OCI-LY7 (cell line): ENCODE measurements at regions not wholly inside any gene's neighbourhood (a gene's known extent, or its start where the extent isn't known, plus 50 kb on each side); places are given as distances from the start of the nearest gene placed in this dataset.

Experiments
- BruUV-seq: library from RNA; stranded (reverse); fragments of 400-500 nt; replicated peaks from 2 replicates; lab custom pipeline; 2021; lab: Mats Ljungman, UMichigan
- CTCF ChIA-PET: fragments of 300-600 bp; sonication (Branson Sonifier 250); formaldehyde crosslinking; loops from one replicate; lab custom pipeline; 2022; ENCODE audit warnings: antibody characterized with exemption; ENCODE audit not compliant: unreplicated experiment; lab: Charles Lee
- POLR2A ChIA-PET: fragments of 300-600 bp; sonication (Branson Sonifier 250); formaldehyde crosslinking; loops from one replicate; lab custom pipeline; 2022; ENCODE audit warnings: antibody characterized with exemption; lab: Charles Lee
- DNase-seq: peaks from one replicate; pipeline ENCODE4 v3.0.0-alpha.2; 2015; ENCODE audit warnings: low spot score
- H2AFZ ChIP-seq: fragments of 200-600 bp; sonication (generic), shearing (Covaris generic); 2 replicates; pipeline ENCODE4 v1.6.1; 2014; ENCODE audit warnings: mild to moderate bottlenecking, antibody characterized with exemption, low read length, moderate library complexity
- H3K27ac ChIP-seq: fragments of 200-600 bp; sonication (generic); 2 replicates; pipeline ENCODE4 v1.5.1; 2014; ENCODE audit warnings: mixed run types, low read depth, mild to moderate bottlenecking, moderate library complexity, low read length, inconsistent platforms; ENCODE audit not compliant: poor library complexity, severe bottlenecking
- H3K36me3 ChIP-seq: fragments of 200-600 bp; sonication (generic); 2 replicates; pipeline ENCODE4 v1.6.1; 2014; ENCODE audit warnings: mild to moderate bottlenecking, antibody characterized with exemption, low read length, moderate library complexity, mixed read lengths; ENCODE audit not compliant: insufficient read depth
- H3K4me1 ChIP-seq: fragments of 200-600 bp; sonication (generic); 2 replicates; pipeline ENCODE4 v1.5.1; 2014; ENCODE audit warnings: mild to moderate bottlenecking, low read length; ENCODE audit not compliant: insufficient read depth, poor library complexity, severe bottlenecking
- H3K4me2 ChIP-seq: fragments of 200-600 bp; sonication (generic); 2 replicates; pipeline ENCODE4 v1.6.1; 2014; ENCODE audit warnings: mild to moderate bottlenecking, low read length
- H3K4me3 ChIP-seq: fragments of 200-600 bp; sonication (generic); 2 replicates; pipeline ENCODE4 v1.5.1; 2014; ENCODE audit warnings: mild to moderate bottlenecking, low read depth, low read length; ENCODE audit not compliant: poor library complexity, severe bottlenecking
- H3K79me2 ChIP-seq: fragments of 200-600 bp; sonication (generic); 2 replicates; pipeline ENCODE4 v1.6.1; 2016; ENCODE audit warnings: low read depth, mild to moderate bottlenecking, low read length, moderate library complexity, mixed read lengths; ENCODE audit not compliant: insufficient read depth
- H3K9me2 ChIP-seq: fragments of 200-600 bp; sonication (generic); 2 replicates; pipeline ENCODE4 v1.6.1; 2016; ENCODE audit warnings: mild to moderate bottlenecking, low read length, mixed read lengths; ENCODE audit not compliant: insufficient read depth
- H3K9me3 ChIP-seq: fragments of 200-600 bp; sonication (generic); 2 replicates; pipeline ENCODE4 v1.6.1; 2014; ENCODE audit warnings: mild to moderate bottlenecking, mixed run types, low read length, mixed read lengths
- H4K20me1 ChIP-seq: fragments of 200-600 bp; sonication (generic); 2 replicates; pipeline ENCODE4 v1.6.1; 2014; ENCODE audit warnings: mild to moderate bottlenecking, antibody characterized with exemption, low read length, moderate library complexity, mixed read lengths; ENCODE audit not compliant: insufficient read depth
- CTCF ChIP-seq: fragments of 200-600 bp; sonication (generic); conservative IDR thresholded peaks from 2 replicates; pipeline ENCODE4 v1.5.1; 2014; ENCODE audit warnings: mild to moderate bottlenecking, antibody characterized with exemption, low read length, moderate library complexity, mixed read lengths
- EZH2phosphoT487 ChIP-seq: fragments of 200-600 bp; sonication (generic); IDR thresholded peaks from 2 replicates; pipeline ENCODE4 v1.6.1; 2018; ENCODE audit warnings: low read depth, borderline replicate concordance, mild to moderate bottlenecking, mixed run types, antibody characterized with exemption, low read length, moderate library complexity, mixed read lengths
- intact Hi-C: fragments of 100-400 bp; cut with micrococcal nuclease; formaldehyde crosslinking; loops from one replicate; pipeline ENCODE4 v1.10.0; 2022; ENCODE audit not compliant: unreplicated experiment

- Histone ChIP-seq H3K9me3 (no peaks in the 10 kb centered on the region), H3K4me2 (no peak overlapping the region), H3K27ac (no peak overlapping the region), H3K79me2 (no peaks in the 10 kb centered on the region), H2AFZ (no peak overlapping the region), H4K20me1 (no peaks in the 10 kb centered on the region), H3K4me1 (no peaks in the 10 kb centered on the region), H3K9me2 (no peaks in the 10 kb centered on the region), H3K4me3 (no peak overlapping the region), H3K36me3 (no peaks in the 10 kb centered on the region)
- DNase-seq = no peak
- no TSS peak for BruUV-seq
- intact Hi-C loops = no loop called here
- TF ChIP-seq CTCF (no peak), EZH2phosphoT487 (no peak)
- POLR2A ChIA-PET = no interaction called here
- CTCF ChIA-PET = no interaction called here
These were observed 98.1 kb upstream of the PTPN1 start for GRCh38 chr20:50412069-50412468.

- POLR2A ChIA-PET = no interaction called here
- no peak for DNase-seq
- no peak overlapping the region for H2AFZ ChIP-seq
- CTCF ChIA-PET = no interaction called here
- H3K4me2 ChIP-seq = no peak overlapping the region
- no peaks in the 10 kb centered on the region for H3K4me1 ChIP-seq
- H3K9me2 ChIP-seq = no peaks in the 10 kb centered on the region
- no peak for TF ChIP-seq EZH2phosphoT487
- TF ChIP-seq CTCF = no peak
- no peak overlapping the region for H3K27ac ChIP-seq
- intact Hi-C loops = no loop called here
- no TSS peak for BruUV-seq
- H4K20me1 ChIP-seq = no peaks in the 10 kb centered on the region
- no peaks in the 10 kb centered on the region for H3K36me3 ChIP-seq
- H3K4me3 ChIP-seq = no peak overlapping the region
- no peaks in the 10 kb centered on the region for H3K9me3 ChIP-seq
- no peaks in the 10 kb centered on the region for H3K79me2 ChIP-seq
These were observed 97.7 kb upstream of the PTPN1 start for GRCh38 chr20:50412499-50412898.

- no peak overlapping the region for H3K4me3 ChIP-seq
- ChIA-PET CTCF (no interaction called here), POLR2A (no interaction called here)
- no peaks in the 10 kb centered on the region for H3K79me2 ChIP-seq
- no peaks in the 10 kb centered on the region for H3K9me3 ChIP-seq
- BruUV-seq = no TSS peak
- no peak overlapping the region for H3K27ac ChIP-seq
- intact Hi-C loops = no loop called here
- no peaks in the 10 kb centered on the region for H3K9me2 ChIP-seq
- no peaks in the 10 kb centered on the region for H3K36me3 ChIP-seq
- no peak overlapping the region for H3K4me2 ChIP-seq
- no peak for DNase-seq
- no peaks in the 10 kb centered on the region for H3K4me1 ChIP-seq
- H4K20me1 ChIP-seq = no peaks in the 10 kb centered on the region
- H2AFZ ChIP-seq = no peak overlapping the region
- no peak for TF ChIP-seq EZH2phosphoT487
These were observed 97.1 kb upstream of the PTPN1 start for GRCh38 chr20:50413088-50413500.
